Colonic mucosa (tissue), 4 donors: ENCODE measurements at regions not wholly inside any gene's neighbourhood (a gene's known extent, or its start where the extent isn't known, plus 50 kb on each side); places are given as distances from the start of the nearest gene placed in this dataset.

ENCODE experiments used
- DNase-seq: peaks from one replicate; pipeline ENCODE4 v3.0.0-alpha.2; 2020
- H3K27ac ChIP-seq: fragments of 200-600 bp; one replicate; pipeline ENCODE4 v1.8.0; 2021
- H3K27me3 ChIP-seq: fragments of 200-600 bp; one replicate; pipeline ENCODE4 v1.8.0; 2021
- H3K36me3 ChIP-seq: fragments of 200-600 bp; one replicate; pipeline ENCODE4 v1.8.0; 2021
- H3K4me1 ChIP-seq: fragments of 200-600 bp; one replicate; pipeline ENCODE4 v1.8.0; 2021; ENCODE audit warnings: mild to moderate bottlenecking
- H3K4me3 ChIP-seq: fragments of 200-600 bp; one replicate; pipeline ENCODE4 v1.8.0; 2021
- H3K9ac ChIP-seq, 2 donors: one replicate each; pipeline ENCODE4 v1.7.0; 2013; ENCODE audit warnings: control low read depth in 2 of 2, low read depth in 2 of 2, low read length in 2 of 2
- H3K9me3 ChIP-seq: fragments of 200-600 bp; one replicate; pipeline ENCODE4 v1.8.0; 2021
- intact Hi-C: fragments of 100-400 bp; cut with DNase I; formaldehyde crosslinking; loops from one replicate; pipeline ENCODE4 v1.14.1; 2022
- TF ChIP-seq, protein P1 (sequence below): fragments of 200-600 bp; IDR thresholded peaks from one replicate; pipeline ENCODE4 v1.8.0; 2022; ENCODE audit warnings: antibody characterized with exemption, mild to moderate bottlenecking
- donor health status: healthy.
- donor health status: DM: no; HTN: no; CAD: no.
- donor health status: DM: no; HTN: no; CAD: no.

DNA sequence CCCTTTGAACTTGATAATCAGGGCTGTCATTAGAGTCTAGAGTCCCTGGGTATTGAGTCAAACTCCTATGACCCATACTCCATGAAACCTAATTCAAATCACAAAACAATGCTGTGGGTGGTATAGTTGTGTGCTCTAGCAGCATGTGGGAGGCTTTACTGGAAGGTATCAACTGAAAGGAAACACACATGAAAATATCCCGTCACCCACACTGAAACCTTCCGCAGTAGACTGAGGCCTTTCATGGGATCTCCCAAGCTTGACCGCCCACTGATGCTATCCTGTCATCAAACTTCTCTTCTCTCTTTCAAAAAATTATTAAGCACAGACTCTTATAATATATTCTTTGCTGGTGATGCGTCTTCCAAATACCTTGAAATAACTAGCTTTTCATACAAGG lies 569.1 kb upstream of the MEF2C start:
- no peaks in the 10 kb centered on the region for H3K9me3 ChIP-seq
- no peak overlapping the region for H3K27ac ChIP-seq
- H3K36me3 ChIP-seq: no peaks in the 10 kb centered on the region
- no peaks in the 10 kb centered on the region for H3K4me1 ChIP-seq
- intact Hi-C loops: no loop called here
- TF ChIP-seq, protein P1, sequence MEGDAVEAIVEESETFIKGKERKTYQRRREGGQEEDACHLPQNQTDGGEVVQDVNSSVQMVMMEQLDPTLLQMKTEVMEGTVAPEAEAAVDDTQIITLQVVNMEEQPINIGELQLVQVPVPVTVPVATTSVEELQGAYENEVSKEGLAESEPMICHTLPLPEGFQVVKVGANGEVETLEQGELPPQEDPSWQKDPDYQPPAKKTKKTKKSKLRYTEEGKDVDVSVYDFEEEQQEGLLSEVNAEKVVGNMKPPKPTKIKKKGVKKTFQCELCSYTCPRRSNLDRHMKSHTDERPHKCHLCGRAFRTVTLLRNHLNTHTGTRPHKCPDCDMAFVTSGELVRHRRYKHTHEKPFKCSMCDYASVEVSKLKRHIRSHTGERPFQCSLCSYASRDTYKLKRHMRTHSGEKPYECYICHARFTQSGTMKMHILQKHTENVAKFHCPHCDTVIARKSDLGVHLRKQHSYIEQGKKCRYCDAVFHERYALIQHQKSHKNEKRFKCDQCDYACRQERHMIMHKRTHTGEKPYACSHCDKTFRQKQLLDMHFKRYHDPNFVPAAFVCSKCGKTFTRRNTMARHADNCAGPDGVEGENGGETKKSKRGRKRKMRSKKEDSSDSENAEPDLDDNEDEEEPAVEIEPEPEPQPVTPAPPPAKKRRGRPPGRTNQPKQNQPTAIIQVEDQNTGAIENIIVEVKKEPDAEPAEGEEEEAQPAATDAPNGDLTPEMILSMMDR: no peak
- DNase-seq: no peak
- no peaks in the 10 kb centered on the region for H3K27me3 ChIP-seq
- H3K9ac ChIP-seq: no peak overlapping the region
- H3K4me3 ChIP-seq: no peak overlapping the region

DNA sequence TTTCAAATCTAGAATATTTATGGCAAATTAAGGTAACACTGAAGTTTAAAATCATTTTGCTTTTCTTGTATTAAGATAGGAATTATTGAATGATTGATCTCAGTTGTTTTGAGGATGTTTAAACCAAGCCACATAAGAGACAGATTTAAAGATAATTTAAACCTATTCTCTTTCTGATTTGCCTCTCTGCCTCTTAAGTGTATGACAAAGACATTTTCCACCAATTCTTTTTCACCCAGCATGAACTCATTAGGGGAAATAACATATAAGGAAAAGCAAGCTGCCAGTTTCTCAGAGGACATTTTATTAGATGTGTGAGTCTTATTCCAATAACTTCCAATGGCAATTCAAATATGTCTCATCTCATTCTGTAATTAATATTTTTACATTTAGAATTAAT lies 568.3 kb upstream of the MEF2C start:
- no peak for DNase-seq
- no peak overlapping the region for H3K4me3 ChIP-seq
- H3K9me3 ChIP-seq: no peaks in the 10 kb centered on the region
- intact Hi-C loops: no loop called here
- no peaks in the 10 kb centered on the region for H3K4me1 ChIP-seq
- no peaks in the 10 kb centered on the region for H3K27me3 ChIP-seq
- no peak overlapping the region for H3K9ac ChIP-seq
- TF ChIP-seq, protein P1: no peak
- no peak overlapping the region for H3K27ac ChIP-seq
- H3K36me3 ChIP-seq: no peaks in the 10 kb centered on the region

DNA sequence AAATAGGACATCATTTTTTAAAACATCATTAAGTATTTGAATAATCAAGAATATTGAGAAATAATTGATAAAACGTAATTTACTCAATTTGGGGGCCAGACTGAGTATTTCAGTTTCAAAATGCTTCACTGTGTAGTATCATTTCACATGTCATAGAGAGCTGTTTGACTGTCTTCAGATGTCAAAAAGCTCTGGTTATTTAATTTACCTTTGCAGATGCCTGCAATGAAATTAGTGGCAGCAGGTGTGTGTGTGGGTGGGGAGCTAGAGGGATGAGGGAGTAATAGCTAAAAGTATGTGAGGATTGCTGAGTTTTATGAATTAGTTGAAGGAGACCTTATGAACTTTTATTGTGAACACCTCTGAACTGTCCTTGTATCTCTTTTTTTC lies 567.2 kb upstream of the MEF2C start:
- no peaks in the 10 kb centered on the region for H3K4me1 ChIP-seq
- no peak overlapping the region for H3K27ac ChIP-seq
- no peak overlapping the region for H3K4me3 ChIP-seq
- intact Hi-C loops: no loop called here
- H3K9ac ChIP-seq: no peak overlapping the region
- no peak for DNase-seq
- H3K27me3 ChIP-seq: no peaks in the 10 kb centered on the region
- TF ChIP-seq, protein P1: no peak
- no peaks in the 10 kb centered on the region for H3K36me3 ChIP-seq
- no peaks in the 10 kb centered on the region for H3K9me3 ChIP-seq

DNA sequence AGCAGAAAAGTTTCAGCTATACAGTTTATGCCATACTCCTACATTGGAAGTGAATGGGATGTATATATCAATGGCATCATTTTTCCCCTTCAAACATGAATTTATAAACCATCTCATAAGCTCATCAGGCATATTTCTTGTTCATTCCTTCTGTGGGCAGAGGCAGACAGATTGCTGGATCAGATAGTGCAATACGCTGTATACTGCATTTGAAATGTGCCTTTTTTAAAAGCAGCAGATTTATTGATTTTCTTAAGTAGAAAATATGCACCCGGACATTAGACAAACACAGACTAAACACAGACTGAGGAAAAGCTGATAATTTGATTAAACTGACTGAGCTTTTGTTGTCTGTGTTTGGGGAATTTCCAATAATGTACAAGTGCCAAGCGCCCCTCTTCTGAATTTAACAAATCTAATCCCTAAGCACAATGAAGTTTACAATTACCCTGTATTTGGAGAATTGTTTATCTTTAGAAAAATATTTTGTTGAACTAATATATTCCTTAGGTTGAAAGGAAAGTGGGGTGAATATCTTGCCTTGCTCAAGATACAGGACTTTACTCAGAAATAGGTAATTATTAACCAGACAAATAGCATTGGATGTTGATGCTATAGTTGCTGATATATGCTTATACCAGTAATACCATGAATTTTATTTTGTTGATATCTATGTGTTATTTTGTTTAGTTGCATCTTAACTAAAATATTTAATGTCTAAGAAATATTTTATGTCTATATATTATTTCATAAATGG lies 566.6 kb upstream of the MEF2C start:
- intact Hi-C loops: no loop called here
- H3K27me3 ChIP-seq: no peaks in the 10 kb centered on the region
- TF ChIP-seq, protein P1: no peak
- no peaks in the 10 kb centered on the region for H3K36me3 ChIP-seq
- H3K27ac ChIP-seq: no peak overlapping the region
- DNase-seq: no peak
- H3K9me3 ChIP-seq: no peaks in the 10 kb centered on the region
- H3K9ac ChIP-seq: no peak overlapping the region
- no peak overlapping the region for H3K4me3 ChIP-seq
- H3K4me1 ChIP-seq: no peaks in the 10 kb centered on the region

DNA sequence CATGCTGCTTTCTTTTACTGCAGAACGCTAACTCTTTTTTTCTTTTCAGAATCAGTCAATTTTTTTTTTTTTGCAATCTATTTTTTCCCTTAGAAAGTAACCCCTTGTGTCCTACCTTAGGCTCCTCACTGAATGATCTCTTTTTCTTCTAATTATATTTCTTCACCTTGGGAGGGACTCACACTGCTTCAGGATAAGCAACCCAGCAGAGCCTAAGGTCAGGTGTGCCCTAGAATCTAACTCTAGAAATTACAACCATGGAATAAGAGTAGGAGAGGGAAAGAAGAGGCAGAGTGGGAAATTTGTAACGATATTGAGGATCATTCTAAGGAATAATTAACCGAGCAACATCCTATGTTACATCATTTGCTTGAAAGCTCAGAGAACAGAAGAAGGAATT lies 564.0 kb upstream of the MEF2C start:
- Histone ChIP-seq H3K4me3 (no peak overlapping the region), H3K27me3 (no peaks in the 10 kb centered on the region), H3K36me3 (no peaks in the 10 kb centered on the region), H3K27ac (no peak overlapping the region), H3K4me1 (no peaks in the 10 kb centered on the region), H3K9ac (no peak overlapping the region), H3K9me3 (no peaks in the 10 kb centered on the region)
- no peak for DNase-seq
- intact Hi-C loops: no loop called here
- TF ChIP-seq, protein P1: no peak
